NCI-H446 (cell line): ENCODE measurements at regions not wholly inside any gene's neighbourhood (a gene's known extent, or its start where the extent isn't known, plus 50 kb on each side); places are given as distances from the start of the nearest gene placed in this dataset.
A peak's percentile ranks its signal among the peaks of the same experiment; 100 is the strongest.

ENCODE experiments used
- DNase-seq, 2 experiments: peaks; one replicate each; lab custom pipeline; 2025; lab: John Stamatoyannopoulos, UW

GRCh38 chr3:76346690-76347089 is 561.3 kb upstream of the ZNF717 start:
- no peak for DNase-seq

- no peak for DNase-seq
These were observed 564.5 kb upstream of the ZNF717 start for GRCh38 chr3:76349715-76350480.

- no peak for DNase-seq
These were observed 566.7 kb upstream of the ZNF717 start for GRCh38 chr3:76352051-76352450.

- DNase-seq = no peak
These were observed 567.3 kb upstream of the ZNF717 start for GRCh38 chr3:76352511-76353284.

GRCh38 chr3:76353683-76354082 is 568.3 kb upstream of the ZNF717 start:
- no peak for DNase-seq

- no peak for DNase-seq
These were observed 575.7 kb upstream of the ZNF717 start for GRCh38 chr3:76361010-76361409.

GRCh38 chr3:76362643-76363042 is 577.3 kb upstream of the ZNF717 start:
- no peak for DNase-seq

- no peak for DNase-seq
These were observed 579.9 kb upstream of the ZNF717 start for GRCh38 chr3:76365275-76365674.

GRCh38 chr3:76367281-76367680 is 581.9 kb upstream of the ZNF717 start:
- no peak for DNase-seq

- DNase-seq = peak in 1 of 2 experiments; percentile 7
These were observed 583.8 kb upstream of the ZNF717 start for GRCh38 chr3:76369170-76369569.

GRCh38 chr3:76370749-76371520 is 585.6 kb upstream of the ZNF717 start:
- DNase-seq = no peak

- no peak for DNase-seq
These were observed 587.1 kb upstream of the ZNF717 start for GRCh38 chr3:76372497-76372896.

- no peak for DNase-seq
These were observed 591.7 kb upstream of the ZNF717 start for GRCh38 chr3:76377074-76377473.

- DNase-seq = no peak
These were observed 593.4 kb upstream of the ZNF717 start for GRCh38 chr3:76378789-76379188.

- DNase-seq = no peak
These were observed 598.4 kb upstream of the ZNF717 start for GRCh38 chr3:76383781-76384180.

GRCh38 chr3:76387000-76387399 is 601.7 kb upstream of the ZNF717 start:
- DNase-seq = no peak

- DNase-seq = no peak
These were observed 614.8 kb upstream of the ZNF717 start for GRCh38 chr3:76400141-76400540.

- no peak for DNase-seq
These were observed 617.6 kb upstream of the ZNF717 start for GRCh38 chr3:76402926-76403325.

- DNase-seq = no peak
These were observed 618.2 kb upstream of the ZNF717 start for GRCh38 chr3:76403556-76403955.

GRCh38 chr3:76405196-76405595 is 619.8 kb upstream of the ZNF717 start:
- no peak for DNase-seq

- DNase-seq = no peak
These were observed 625.5 kb upstream of the ZNF717 start for GRCh38 chr3:76410762-76411281.

GRCh38 chr3:76415384-76415783 is 624.5 kb upstream of the ROBO2 start:
- no peak for DNase-seq
